ENCODE measurements at regions not wholly inside any gene's neighbourhood (a gene's known extent, or its start where the extent isn't known, plus 50 kb on each side); places are given as distances from the start of the nearest gene placed in this dataset.
A peak's percentile ranks its signal among the peaks of the same experiment; 100 is the strongest.
"Not testable (repeated sequence)": the region's sequence is repeated elsewhere in the genome, so short reads cannot be mapped to it uniquely, and the experiment has no call there.

DNA sequence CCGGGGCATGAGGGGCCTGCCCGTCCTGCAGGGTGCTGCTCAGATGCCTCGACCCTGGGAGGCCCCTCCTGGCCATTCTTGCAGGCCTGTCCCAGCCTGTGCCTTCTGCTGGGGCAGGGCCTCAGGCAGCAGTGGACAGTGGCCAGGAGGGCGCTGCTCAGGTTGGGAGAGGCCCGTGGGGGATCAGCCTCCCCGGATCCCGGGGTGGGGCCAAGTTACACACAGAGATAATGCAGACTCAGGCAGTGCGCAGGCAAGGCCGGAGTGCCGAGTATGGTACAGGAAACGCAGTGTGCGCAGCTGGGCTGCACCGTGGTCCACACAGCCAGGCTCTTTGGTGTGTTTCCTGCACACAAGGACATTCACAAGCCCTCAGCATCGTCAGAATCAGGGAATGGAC is 147.6 kb downstream of the LAT start:
- POLR2A ChIA-PET; H4K20me1 ChIP-seq (replicated peaks; ENCODE audit: control insufficient read depth, insufficient read depth, low read length); H3K9me1 ChIP-seq (ENCODE audit: control insufficient read depth, insufficient read depth, low read length); H3K27ac ChIP-seq (ENCODE audit: extremely low read depth, low read depth, low read length); H3K9me3 ChIP-seq (replicated peaks; ENCODE audit: control insufficient read depth, insufficient read depth, low read depth, low read length); H2AFZ ChIP-seq (ENCODE audit: low read depth, low read length); H3K9ac ChIP-seq (ENCODE audit: insufficient read depth in 1 of 2, low read depth in 2 of 2, low read length in 2 of 2); H3K79me2 ChIP-seq (ENCODE audit: control insufficient read depth, insufficient read depth, low read length); BruUV-seq (replicated peaks); FAIRE-seq; H3K4me2 ChIP-seq (ENCODE audit: insufficient read depth, low read length); intact Hi-C loops (cut with micrococcal nuclease); in situ Hi-C loops (cut with MboI); H3K36me3 ChIP-seq (ENCODE audit: control insufficient read depth, insufficient read depth, low read length); CTCF ChIA-PET (ENCODE audit: low intra/inter-chr PET ratio); H3K4me3 ChIP-seq: not testable (repeated sequence)
- WGBS (ENCODE audit: insufficient coverage, low coverage, missing lambda C conversion rate): 0% methylated on average over 7 of the region's 14 CpGs
- TF ChIP-seq NRF1 (conservative IDR thresholded peaks at IDR 0.05 in 1 of 2, IDR thresholded peaks at IDR 0.05 in 1 of 2) (peak; percentile 63 to 69), HNRNPLL (IDR thresholded peaks at IDR 0.05; ENCODE audit: low read depth, low read length, poor library complexity, severe bottlenecking) (peak; percentile 43), ZBTB17 (CRISPR knock-in tag; IDR thresholded peaks at IDR 0.05) (0 out of 2 replicates have a peak, but pooled peaks have one; percentile 28)
- Histone ChIP-seq H3K27me3 (ENCODE audit: control insufficient read depth in 2 of 2, insufficient read depth in 2 of 2, low read length in 2 of 2) (peaks cover 2 to 17% of the 10 kb centered on the region in 2 experiments; a peak in 2 of 5 replicates), H3K4me1 (replicated peaks in 1 of 2; ENCODE audit: control insufficient read depth in 2 of 2, insufficient read depth in 2 of 2, low read length in 2 of 2) (peaks cover 0 to 22% of the 10 kb centered on the region in 2 experiments; a peak in 2 of 5 replicates)
- ATAC-seq (peak; percentile 74), DNase-seq (ENCODE audit: extremely low read depth in 1 of 4, low spot score in 3 of 4) (peak in 1 of 4 experiments; percentile 17)

DNA sequence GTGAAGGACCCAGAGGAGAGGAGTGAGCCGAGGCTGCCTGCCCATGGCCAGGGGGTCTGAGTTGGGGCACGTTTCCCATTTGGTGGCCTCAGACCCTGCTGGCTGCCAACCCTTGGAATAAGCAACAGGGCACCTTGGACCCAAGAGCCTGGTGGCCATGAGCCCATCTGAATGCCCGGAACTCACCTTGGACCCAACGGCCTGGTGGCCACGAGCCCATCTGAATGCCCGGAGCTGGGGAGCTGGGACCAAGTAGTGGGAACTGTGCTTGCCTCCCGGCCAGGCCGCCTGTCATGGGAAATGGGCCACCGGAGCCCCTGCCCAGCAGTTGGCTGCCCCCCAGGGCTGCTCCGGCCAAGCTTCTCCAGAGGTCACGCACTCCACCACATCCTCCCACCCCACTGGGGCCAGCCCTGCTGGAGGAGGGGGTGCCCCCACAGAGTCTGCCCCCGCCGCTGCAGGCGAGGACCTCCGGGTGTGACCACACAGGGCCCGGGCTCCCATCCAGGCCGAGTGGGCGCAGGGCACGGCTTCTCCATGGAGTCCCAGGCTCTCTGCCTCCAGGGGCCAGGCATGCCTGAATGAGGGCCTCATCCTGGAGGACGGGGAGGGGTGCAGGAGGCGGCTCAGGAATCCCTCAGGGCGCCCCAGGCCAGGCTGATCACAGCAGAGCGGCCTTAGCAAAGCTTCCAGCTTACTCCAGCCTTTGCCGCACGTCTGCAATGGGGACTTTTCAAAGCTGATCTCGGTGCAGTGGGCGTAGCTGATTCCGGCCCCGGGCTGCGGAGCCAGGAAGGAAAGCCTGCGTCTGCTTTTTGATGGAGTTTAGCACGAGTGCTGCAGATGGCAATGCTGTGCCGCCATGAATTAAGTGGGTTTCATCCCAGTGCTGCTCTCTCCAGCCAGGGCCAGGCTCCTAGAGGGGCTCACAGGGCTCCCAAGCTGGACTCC is 146.3 kb downstream of the LAT start:
- POLR2A ChIA-PET; H3K4me3 ChIP-seq; H2AFZ ChIP-seq (ENCODE audit: low read depth, low read length); H4K20me1 ChIP-seq (replicated peaks; ENCODE audit: control insufficient read depth, insufficient read depth, low read length); H3K27ac ChIP-seq (ENCODE audit: extremely low read depth, low read depth, low read length); H3K79me2 ChIP-seq (ENCODE audit: control insufficient read depth, insufficient read depth, low read length); H3K4me2 ChIP-seq (ENCODE audit: insufficient read depth, low read length); FAIRE-seq; H3K9me1 ChIP-seq (ENCODE audit: control insufficient read depth, insufficient read depth, low read length); in situ Hi-C loops (cut with MboI); DNase-seq (ENCODE audit: extremely low read depth in 1 of 4, low spot score in 3 of 4); intact Hi-C loops (cut with micrococcal nuclease); CTCF ChIA-PET (ENCODE audit: low intra/inter-chr PET ratio); H3K36me3 ChIP-seq (ENCODE audit: control insufficient read depth, insufficient read depth, low read length); BruUV-seq (replicated peaks); H3K9ac ChIP-seq (ENCODE audit: insufficient read depth in 1 of 2, low read depth in 2 of 2, low read length in 2 of 2); H3K9me3 ChIP-seq (replicated peaks; ENCODE audit: control insufficient read depth, insufficient read depth, low read depth, low read length): not testable (repeated sequence)
- Histone ChIP-seq H3K4me1 (replicated peaks in 1 of 2; ENCODE audit: control insufficient read depth in 2 of 2, insufficient read depth in 2 of 2, low read length in 2 of 2) (peaks cover 0 to 19% of the 10 kb centered on the region in 2 experiments; a peak in 2 of 5 replicates), H3K27me3 (ENCODE audit: control insufficient read depth in 2 of 2, insufficient read depth in 2 of 2, low read length in 2 of 2) (peaks cover 2 to 17% of the 10 kb centered on the region in 2 experiments; a peak in 2 of 5 replicates)
- ATAC-seq: peak; percentile 32; the same call in 1 of the 3 replicates
- 16% methylated on average over 12 of the region's 33 CpGs for WGBS (ENCODE audit: insufficient coverage, low coverage, missing lambda C conversion rate)

GRCh38 chr16:29130131-29130711 is 145.4 kb downstream of the LAT start:
- H3K36me3 ChIP-seq (ENCODE audit: control insufficient read depth, insufficient read depth, low read length); BruUV-seq (replicated peaks); CTCF ChIA-PET (ENCODE audit: low intra/inter-chr PET ratio); in situ Hi-C loops (cut with MboI); H3K9ac ChIP-seq (ENCODE audit: insufficient read depth in 1 of 2, low read depth in 2 of 2, low read length in 2 of 2); H3K79me2 ChIP-seq (ENCODE audit: control insufficient read depth, insufficient read depth, low read length); H2AFZ ChIP-seq (ENCODE audit: low read depth, low read length); H3K27ac ChIP-seq (ENCODE audit: extremely low read depth, low read depth, low read length); H3K4me2 ChIP-seq (ENCODE audit: insufficient read depth, low read length); FAIRE-seq; H3K4me3 ChIP-seq; POLR2A ChIA-PET; ATAC-seq; H3K9me1 ChIP-seq (ENCODE audit: control insufficient read depth, insufficient read depth, low read length); H4K20me1 ChIP-seq (replicated peaks; ENCODE audit: control insufficient read depth, insufficient read depth, low read length); H3K9me3 ChIP-seq (replicated peaks; ENCODE audit: control insufficient read depth, insufficient read depth, low read depth, low read length); DNase-seq (ENCODE audit: extremely low read depth in 1 of 4, low spot score in 3 of 4); intact Hi-C loops (cut with micrococcal nuclease): not testable (repeated sequence)
- H3K4me1 ChIP-seq (replicated peaks in 1 of 2; ENCODE audit: control insufficient read depth in 2 of 2, insufficient read depth in 2 of 2, low read length in 2 of 2): peaks cover 0 to 23% of the 10 kb centered on the region in 2 experiments; a peak in 2 of 5 replicates
- WGBS (ENCODE audit: insufficient coverage, low coverage, missing lambda C conversion rate): 27% methylated on average over 12 of the region's 25 CpGs
- peaks cover 2 to 17% of the 10 kb centered on the region in 2 experiments; a peak in 2 of 5 replicates for H3K27me3 ChIP-seq (ENCODE audit: control insufficient read depth in 2 of 2, insufficient read depth in 2 of 2, low read length in 2 of 2)

Data from K562 (cell line).